Lung (tissue), 9 donors: ENCODE measurements at regions not wholly inside any gene's neighbourhood (a gene's known extent, or its start where the extent isn't known, plus 50 kb on each side); places are given as distances from the start of the nearest gene placed in this dataset.
"Not testable (repeated sequence)": the region's sequence is repeated elsewhere in the genome, so short reads cannot be mapped to it uniquely, and the experiment has no call there.

ENCODE experiments used
- ATAC-seq: fragments of 200-7000 bp; cut with Tn5 transposase; one replicate; pipeline ENCODE4 v1.9.1; 2020; ENCODE audit warnings: moderate number of reproducible peaks; ENCODE audit not compliant: insufficient read depth, low FRiP score
- DNase-seq, 3 donors: peaks; one replicate each; pipeline ENCODE4 v3.0.0-alpha.2; 2013 to 2017
- H3K27ac ChIP-seq, 2 donors: one replicate each; pipeline ENCODE4 v1.5.1; 2013; ENCODE audit warnings: mild to moderate bottlenecking in 2 of 2, moderate library complexity in 2 of 2, control low read depth in 1 of 2, inconsistent platforms in 1 of 2, low read depth in 1 of 2, low read length in 1 of 2
- H3K27me3 ChIP-seq, 3 donors: one replicate each; pipeline ENCODE4 v1.5.1; 2013; ENCODE audit warnings: low read length in 2 of 3; ENCODE audit not compliant: control insufficient read depth in 3 of 3, insufficient read depth in 3 of 3
- H3K36me3 ChIP-seq, 4 donors: one replicate each; pipeline ENCODE4 v1.5.1; 2013; ENCODE audit warnings: low read length in 4 of 4, mild to moderate bottlenecking in 1 of 4, moderate library complexity in 1 of 4; ENCODE audit not compliant: control insufficient read depth in 4 of 4, insufficient read depth in 4 of 4
- H3K4me1 ChIP-seq, 5 donors: one replicate each; pipeline ENCODE4 v1.5.1; 2013; ENCODE audit warnings: low read length in 5 of 5, mild to moderate bottlenecking in 2 of 5, moderate library complexity in 1 of 5; ENCODE audit not compliant: control insufficient read depth in 5 of 5, insufficient read depth in 5 of 5
- H3K4me3 ChIP-seq: one replicate; pipeline ENCODE4 v1.5.1; 2013; ENCODE audit warnings: mild to moderate bottlenecking, control low read depth, moderate library complexity
- H3K9ac ChIP-seq, 2 donors: one replicate each; pipeline ENCODE4 v1.5.1; 2013; ENCODE audit warnings: low read length in 2 of 2, control low read depth in 1 of 2; ENCODE audit not compliant: insufficient read depth in 1 of 2
- H3K9me3 ChIP-seq, 4 donors: one replicate each; pipeline ENCODE4 v1.5.1; 2013; ENCODE audit warnings: low read length in 3 of 4, mild to moderate bottlenecking in 1 of 4, moderate library complexity in 1 of 4; ENCODE audit not compliant: control insufficient read depth in 4 of 4, insufficient read depth in 3 of 4
- WGBS, 2 donors: extraction: QIAGEN DNeasy Blood & Tissue Kit; methylation state at CpG; one replicate each; pipeline ENCODE4 v1.1.7; 2013; 5-methylcytosine and 5-hydroxymethylcytosine counted together
- donor health status: Bipolar disorder and iron deficiency.
- donor health status: healthy.
- donor health status: DM: yes; HTN: yes; CAD: no.

- WGBS, 2 donors, result 4 to 7% methylated on average over 11 of the region's 14 CpGs
- DNase-seq, H3K9ac ChIP-seq, H3K27me3 ChIP-seq, ATAC-seq, H3K27ac ChIP-seq, H3K36me3 ChIP-seq, H3K4me3 ChIP-seq, H3K4me1 ChIP-seq, H3K9me3 ChIP-seq: not testable (repeated sequence)
These were observed 218.6 kb downstream of the ADRA2C start for GRCh38 chr4:3984796-3985195.

DNA sequence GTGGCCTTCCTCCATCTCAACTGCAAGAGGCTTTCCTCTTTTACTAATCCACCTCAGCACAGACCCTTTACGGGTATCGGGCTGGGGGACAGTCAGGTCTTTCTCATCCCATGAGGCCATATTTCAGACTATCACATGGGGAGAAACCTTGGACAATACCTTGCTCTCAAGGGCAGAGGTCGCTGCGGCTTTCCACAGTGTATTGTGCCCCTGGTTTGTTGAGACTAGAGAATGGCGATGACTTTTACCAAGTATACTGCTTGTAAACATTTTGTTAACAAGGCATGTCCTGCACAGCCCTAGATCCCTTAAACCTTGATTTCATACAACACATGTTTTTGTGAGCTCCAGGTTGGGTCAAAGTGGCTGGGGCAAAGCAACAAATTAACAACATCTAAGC lies 220.2 kb downstream of the ADRA2C start:
- H3K4me3 ChIP-seq, H3K27me3 ChIP-seq, H3K9ac ChIP-seq, H3K9me3 ChIP-seq, H3K27ac ChIP-seq, H3K36me3 ChIP-seq, ATAC-seq, H3K4me1 ChIP-seq, DNase-seq: not testable (repeated sequence)
- WGBS, 2 donors, result 82 to 86% methylated on average over 5 of the region's 5 CpGs

DNA sequence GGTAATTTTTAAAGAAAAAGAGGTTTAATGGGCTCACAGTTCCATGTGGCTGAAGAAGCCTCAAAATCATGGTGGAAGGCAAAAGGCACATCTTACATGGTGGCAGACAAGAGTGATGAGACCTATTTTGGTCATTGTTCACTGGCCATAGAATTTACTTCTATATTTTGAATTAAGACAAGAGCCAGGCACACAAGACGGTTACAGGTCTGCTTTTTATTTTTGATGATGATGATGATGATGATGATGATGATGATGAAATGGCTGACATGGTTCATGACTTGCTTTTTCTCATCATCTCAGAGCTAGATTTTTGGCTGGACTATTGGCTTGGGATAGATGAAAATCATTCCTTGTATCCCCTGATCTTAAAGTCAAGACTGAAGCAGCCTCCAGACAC lies 229.3 kb downstream of the OTOP1 start:
- 87 to 96% methylated on average over 1 of the region's 1 CpG for WGBS, 2 donors
- not testable (repeated sequence) for DNase-seq, ATAC-seq, H3K9me3 ChIP-seq, H3K4me3 ChIP-seq, H3K27me3 ChIP-seq, H3K36me3 ChIP-seq, H3K9ac ChIP-seq, H3K27ac ChIP-seq, H3K4me1 ChIP-seq

- H3K36me3 ChIP-seq, H3K4me1 ChIP-seq, H3K9me3 ChIP-seq, H3K4me3 ChIP-seq, ATAC-seq, H3K9ac ChIP-seq, H3K27me3 ChIP-seq, H3K27ac ChIP-seq, DNase-seq: not testable (repeated sequence)
- 70 to 85% methylated on average over 5 of the region's 5 CpGs for WGBS, 2 donors
These were observed 222.7 kb downstream of the OTOP1 start for GRCh38 chr4:4004036-4004435.

DNA sequence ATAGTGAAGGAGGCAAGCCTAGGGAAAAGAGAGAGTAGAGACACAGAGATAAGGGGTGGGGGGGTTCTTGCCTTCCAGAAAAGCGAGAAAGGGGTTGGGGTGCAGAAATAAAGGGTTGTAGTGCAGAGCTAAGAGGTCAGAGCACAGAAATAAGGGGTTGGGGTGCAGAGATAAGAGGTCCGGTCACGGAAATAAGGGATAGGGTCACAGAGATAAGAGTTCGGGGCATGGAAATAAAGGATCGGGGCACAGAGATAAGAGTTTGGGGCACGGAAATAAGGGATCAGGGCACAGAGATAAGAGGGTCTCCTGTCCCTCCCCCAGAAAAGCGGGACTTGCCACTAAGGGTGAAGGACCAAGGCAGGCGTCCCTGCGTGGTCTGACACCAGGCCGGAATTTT lies 222.0 kb downstream of the OTOP1 start:
- DNase-seq, H3K9me3 ChIP-seq, H3K4me1 ChIP-seq, ATAC-seq, H3K9ac ChIP-seq, H3K27me3 ChIP-seq, H3K27ac ChIP-seq, H3K4me3 ChIP-seq, H3K36me3 ChIP-seq: not testable (repeated sequence)
- WGBS, 2 donors, result 64 to 82% methylated on average over 10 of the region's 10 CpGs

GRCh38 chr4:4006356-4006755 lies 220.4 kb downstream of the OTOP1 start:
- not testable (repeated sequence) for H3K36me3 ChIP-seq, ATAC-seq, H3K27me3 ChIP-seq, DNase-seq, H3K4me1 ChIP-seq, H3K27ac ChIP-seq, H3K9me3 ChIP-seq, H3K9ac ChIP-seq, H3K4me3 ChIP-seq
- 65 to 70% methylated on average over 11 of the region's 11 CpGs for WGBS, 2 donors

DNA sequence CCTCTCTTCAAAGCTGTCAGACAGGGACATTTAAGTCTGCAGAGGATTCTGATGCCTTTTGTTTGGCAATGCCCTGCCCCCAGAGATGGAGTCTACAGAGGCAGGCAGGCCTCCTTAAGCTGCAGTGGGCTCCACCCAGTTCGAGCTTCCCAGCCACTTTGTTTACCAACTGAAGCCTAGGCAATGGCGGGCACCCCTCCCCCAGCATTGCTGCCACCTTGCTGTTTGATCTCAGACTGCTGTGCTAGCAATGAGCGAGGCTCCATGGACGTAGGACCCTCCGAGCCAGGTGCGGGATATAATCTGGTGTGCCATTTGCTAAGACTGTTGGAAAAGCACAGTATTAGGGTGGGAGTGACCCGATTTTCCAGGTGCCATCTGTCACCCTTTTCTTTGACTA lies 207.7 kb downstream of the OTOP1 start:
- H3K27ac ChIP-seq, H3K4me3 ChIP-seq, H3K9ac ChIP-seq, H3K9me3 ChIP-seq, H3K27me3 ChIP-seq, DNase-seq, ATAC-seq, H3K36me3 ChIP-seq, H3K4me1 ChIP-seq: not testable (repeated sequence)
- 60 to 68% methylated on average over 7 of the region's 7 CpGs for WGBS, 2 donors

- DNase-seq, H3K27me3 ChIP-seq, H3K27ac ChIP-seq, ATAC-seq, H3K9me3 ChIP-seq, H3K4me3 ChIP-seq, H3K9ac ChIP-seq, H3K36me3 ChIP-seq, H3K4me1 ChIP-seq: not testable (repeated sequence)
- WGBS, 2 donors, result 84 to 94% methylated on average over 3 to 9 of the region's 15 CpGs
These were observed 205.6 kb downstream of the OTOP1 start for GRCh38 chr4:4021161-4021560.

GRCh38 chr4:4026708-4027107 lies 200.0 kb downstream of the OTOP1 start:
- not testable (repeated sequence) for H3K9ac ChIP-seq, DNase-seq, H3K36me3 ChIP-seq, H3K4me1 ChIP-seq, H3K27me3 ChIP-seq, H3K4me3 ChIP-seq, ATAC-seq, H3K27ac ChIP-seq, H3K9me3 ChIP-seq
- WGBS, 2 donors, result 73 to 76% methylated on average over 4 of the region's 4 CpGs
